K562 (cell line): ENCODE measurements at regions not wholly inside any gene's neighbourhood (a gene's known extent, or its start where the extent isn't known, plus 50 kb on each side); places are given as distances from the start of the nearest gene placed in this dataset.

ENCODE experiments used
- ATAC-seq: fragments of 200-7000 bp; cut with Tn5 transposase; 3 replicates; pipeline ENCODE4 v1.9.1; 2020; ENCODE audit warnings: moderate library complexity
- BruUV-seq: library from RNA; stranded (reverse); fragments of 400-500 nt; replicated peaks from 2 replicates; lab custom pipeline; 2021; lab: Mats Ljungman, UMichigan
- CTCF ChIA-PET: fragments of 300-600 bp; formaldehyde crosslinking; extraction: SDS; loops from one replicate; lab custom pipeline; 2021; ENCODE audit warnings: low intra/inter-chr PET ratio; lab: Yijun Ruan, JAX
- POLR2A ChIA-PET: fragments of 300-600, 350-650 bp; sonication (Branson Sonifier 250); formaldehyde crosslinking; extraction: SDS; loops from one replicate; lab custom pipeline; 2021; ENCODE audit warnings: antibody characterized with exemption, inconsistent platforms; lab: Yijun Ruan, JAX
- DNase-seq, 4 experiments: peaks; one replicate each; pipeline versions ENCODE4 v3.0.0 to v3.0.0-alpha.2; 2011 to 2018; ENCODE audit warnings: low spot score in 3 of 4, mixed read lengths in 3 of 4; ENCODE audit errors: extremely low read depth in 1 of 4
- FAIRE-seq: peaks from 2 replicates; lab custom pipeline; 2011; peaks lifted over from hg19 to GRCh38; lab: Jason Lieb, UNC
- H2AFZ ChIP-seq: 2 replicates; pipeline ENCODE4 v1.6.0; 2011; ENCODE audit warnings: low read depth, low read length, control low read depth, inconsistent platforms
- H3K27ac ChIP-seq: fragments of 200-600 bp; 3 replicates; pipeline ENCODE4 v1.8.0; 2011; ENCODE audit warnings: low read depth, mild to moderate bottlenecking, control low read depth, inconsistent platforms, low read length, moderate library complexity, mixed read lengths; ENCODE audit errors: extremely low read depth
- H3K27me3 ChIP-seq, 2 experiments: fragments of 300-600 bp in 1 of 2; 2 replicates in 1 of 2; 3 replicates in 1 of 2; pipeline versions ENCODE4 v1.6.0 to v1.8.0; 2011; ENCODE audit warnings: inconsistent platforms in 2 of 2, low read length in 2 of 2, mild to moderate bottlenecking in 1 of 2, mixed read lengths in 1 of 2, moderate library complexity in 1 of 2; ENCODE audit not compliant: control insufficient read depth in 2 of 2, insufficient read depth in 2 of 2
- H3K36me3 ChIP-seq: fragments of 300-600 bp; 3 replicates; pipeline ENCODE4 v1.8.0; 2011; ENCODE audit warnings: mild to moderate bottlenecking, low read length, inconsistent platforms; ENCODE audit not compliant: control insufficient read depth, insufficient read depth
- H3K4me1 ChIP-seq, 2 experiments: fragments of 200-600 bp in 1 of 2; replicated peaks in 1 of 2; 2 replicates in 1 of 2; 3 replicates in 1 of 2; pipeline versions ENCODE4 v1.5.1 to v1.8.0; 2011; ENCODE audit warnings: inconsistent platforms in 2 of 2, low read length in 2 of 2, mild to moderate bottlenecking in 1 of 2, mixed read lengths in 1 of 2, moderate library complexity in 1 of 2; ENCODE audit not compliant: control insufficient read depth in 2 of 2, insufficient read depth in 2 of 2
- H3K4me2 ChIP-seq: 2 replicates; pipeline ENCODE4 v1.6.1; 2011; ENCODE audit warnings: low read length, control low read depth, inconsistent platforms, mixed read lengths; ENCODE audit not compliant: insufficient read depth
- H3K4me3 ChIP-seq: fragments of 200-600 bp; sonication (generic), shearing (Covaris generic); 2 replicates; pipeline ENCODE4 v1.5.1; 2016; ENCODE audit warnings: control low read depth, inconsistent platforms
- H3K79me2 ChIP-seq: fragments of 200-600 bp; 3 replicates; pipeline ENCODE4 v1.8.0; 2011; ENCODE audit warnings: low read length, inconsistent platforms; ENCODE audit not compliant: control insufficient read depth, insufficient read depth
- H3K9ac ChIP-seq, 2 experiments: 2 replicates each; pipeline versions ENCODE4 v1.6.0 to v1.6.1; 2011; ENCODE audit warnings: low read depth in 2 of 2, low read length in 2 of 2, control low read depth in 1 of 2, inconsistent platforms in 1 of 2, mild to moderate bottlenecking in 1 of 2, mixed read lengths in 1 of 2; ENCODE audit not compliant: insufficient read depth in 1 of 2
- H3K9me1 ChIP-seq: one replicate; pipeline ENCODE4 v1.6.0; 2011; ENCODE audit warnings: inconsistent platforms, mild to moderate bottlenecking, low read length, moderate library complexity; ENCODE audit not compliant: control insufficient read depth, insufficient read depth
- H3K9me3 ChIP-seq: replicated peaks from 2 replicates; pipeline ENCODE4 v1.5.1; 2011; ENCODE audit warnings: low read depth, low read length, inconsistent platforms; ENCODE audit not compliant: control insufficient read depth, insufficient read depth
- H4K20me1 ChIP-seq: replicated peaks from 2 replicates; pipeline ENCODE4 v1.6.1; 2011; ENCODE audit warnings: low read length, inconsistent platforms, mixed read lengths; ENCODE audit not compliant: control insufficient read depth, insufficient read depth
- HIVEP1 ChIP-seq: fragments of 250-450 bp; sonication (Bioruptor Pico); IDR thresholded peaks from 2 replicates; pipeline ENCODE4 v1.4.0; 2020; ENCODE audit warnings: mild to moderate bottlenecking
- MAZ ChIP-seq, 2 experiments: fragments of 450-650 bp in 1 of 2; sonication (generic) in 1 of 2; formaldehyde crosslinking; IDR thresholded peaks in 1 of 2; conservative IDR thresholded peaks in 1 of 2; 2 replicates each; pipeline versions ENCODE4 v1.4.0 to v1.5.0; 2020; ENCODE audit warnings: mild to moderate bottlenecking in 1 of 2, missing genetic modification reagents in 1 of 2
- RBM25 ChIP-seq: fragments of 200-400 bp; formaldehyde crosslinking; IDR thresholded peaks from 2 replicates; pipeline ENCODE4 v1.6.1; 2018; ENCODE audit warnings: low read length, low read depth, moderate library complexity; ENCODE audit not compliant: severe bottlenecking
- SNAPC5 ChIP-seq: fragments of 250-450 bp; sonication (Bioruptor Pico); IDR thresholded peaks from 2 replicates; pipeline ENCODE4 v1.8.0; 2021; ENCODE audit warnings: moderate library complexity, mild to moderate bottlenecking, inconsistent platforms
- THRB ChIP-seq: fragments of 450-650 bp; formaldehyde crosslinking; conservative IDR thresholded peaks from 2 replicates; pipeline ENCODE4 v1.4.0; 2022; ENCODE audit warnings: mild to moderate bottlenecking, missing genetic modification characterization
- WGBS: fragments of 100-300 bp; shearing (Covaris generic); methylation state at CpG from one replicate; pipeline ENCODE4 v1.1.6; 2016; ENCODE audit warnings: low coverage, mixed read lengths; ENCODE audit not compliant: insufficient coverage; ENCODE audit errors: missing lambda C conversion rate; 5-methylcytosine and 5-hydroxymethylcytosine counted together
- in situ Hi-C: fragments of 300-500 bp; cut with MboI; formaldehyde crosslinking; loops from 4 replicates; pipeline ENCODE4 v1.15.0; 2018; ENCODE audit warnings: inconsistent platforms, mixed read lengths
- intact Hi-C: fragments of 100-400 bp; cut with micrococcal nuclease; formaldehyde crosslinking; loops from 2 replicates; pipeline ENCODE4 v1.14.2; 2022
- TF ChIP-seq, protein P1 (sequence below), 2 experiments: fragments of 450-650 bp in 1 of 2; IDR thresholded peaks; 2 replicates each; pipeline ENCODE4 v1.6.1; 2011 to 2017; ENCODE audit warnings: low read depth in 2 of 2, antibody characterized with exemption in 1 of 2, borderline replicate concordance in 1 of 2, low read length in 1 of 2, mild to moderate bottlenecking in 1 of 2, mixed read lengths in 1 of 2; ENCODE audit not compliant: control insufficient read depth in 1 of 2

- DNase-seq (no peak), ATAC-seq (no peak), FAIRE-seq (no peak)
- Histone ChIP-seq H3K9me1 (no peaks in the 10 kb centered on the region), H4K20me1 (peaks cover 4% of the 10 kb centered on the region; the same call in 1 of the 2 replicates), H3K9ac (no peak overlapping the region; a peak in 1 of 4 replicates), H3K27me3 (peaks cover 3 to 48% of the 10 kb centered on the region in 2 experiments; a peak in 2 of 5 replicates), H3K79me2 (no peaks in the 10 kb centered on the region), H3K36me3 (no peaks in the 10 kb centered on the region), H3K4me1 (no peaks in the 10 kb centered on the region), H3K4me3 (no peak overlapping the region), H3K9me3 (no peaks in the 10 kb centered on the region), H2AFZ (no peak overlapping the region), H3K27ac (no peak overlapping the region), H3K4me2 (no peak overlapping the region)
- in situ Hi-C loops (no loop called here), intact Hi-C loops (no loop called here)
- ChIA-PET CTCF (no interaction called here), POLR2A (interaction anchor here (0.6 to 1.2 kb wide), 2 partner anchors 1762 to 1941 kb away, joined by 3 read pairs; no protein-coding TSS in a partner anchor)
- WGBS = 3% methylated on average over 9 of the region's 9 CpGs
- TF ChIP-seq THRB (CRISPR knock-in tag) = no peak
- TF ChIP-seq SNAPC5 (CRISPR knock-in tag) = no peak
- TF ChIP-seq, protein P1, sequence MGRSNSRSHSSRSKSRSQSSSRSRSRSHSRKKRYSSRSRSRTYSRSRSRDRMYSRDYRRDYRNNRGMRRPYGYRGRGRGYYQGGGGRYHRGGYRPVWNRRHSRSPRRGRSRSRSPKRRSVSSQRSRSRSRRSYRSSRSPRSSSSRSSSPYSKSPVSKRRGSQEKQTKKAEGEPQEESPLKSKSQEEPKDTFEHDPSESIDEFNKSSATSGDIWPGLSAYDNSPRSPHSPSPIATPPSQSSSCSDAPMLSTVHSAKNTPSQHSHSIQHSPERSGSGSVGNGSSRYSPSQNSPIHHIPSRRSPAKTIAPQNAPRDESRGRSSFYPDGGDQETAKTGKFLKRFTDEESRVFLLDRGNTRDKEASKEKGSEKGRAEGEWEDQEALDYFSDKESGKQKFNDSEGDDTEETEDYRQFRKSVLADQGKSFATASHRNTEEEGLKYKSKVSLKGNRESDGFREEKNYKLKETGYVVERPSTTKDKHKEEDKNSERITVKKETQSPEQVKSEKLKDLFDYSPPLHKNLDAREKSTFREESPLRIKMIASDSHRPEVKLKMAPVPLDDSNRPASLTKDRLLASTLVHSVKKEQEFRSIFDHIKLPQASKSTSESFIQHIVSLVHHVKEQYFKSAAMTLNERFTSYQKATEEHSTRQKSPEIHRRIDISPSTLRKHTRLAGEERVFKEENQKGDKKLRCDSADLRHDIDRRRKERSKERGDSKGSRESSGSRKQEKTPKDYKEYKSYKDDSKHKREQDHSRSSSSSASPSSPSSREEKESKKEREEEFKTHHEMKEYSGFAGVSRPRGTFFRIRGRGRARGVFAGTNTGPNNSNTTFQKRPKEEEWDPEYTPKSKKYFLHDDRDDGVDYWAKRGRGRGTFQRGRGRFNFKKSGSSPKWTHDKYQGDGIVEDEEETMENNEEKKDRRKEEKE (IDR thresholded peaks at IDR 0.05; ENCODE audit: borderline replicate concordance in 1 of 2, control insufficient read depth in 1 of 2, low read depth in 2 of 2, low read length in 1 of 2) = no peak
- TF ChIP-seq HIVEP1 (CRISPR knock-in tag) = no peak
- peak; percentile 81 for TF ChIP-seq RBM25
- no peak for TF ChIP-seq MAZ (CRISPR knock-in tag; conservative IDR thresholded peaks at IDR 0.05 in 1 of 2, IDR thresholded peaks at IDR 0.05 in 1 of 2)
- no TSS peak for BruUV-seq
Measured at GRCh38 chr1:30371179-30371788, 352.1 kb downstream of the MATN1 start.
